Smooth muscle cell (in vitro differentiated cells): ENCODE measurements at regions not wholly inside any gene's neighbourhood (a gene's known extent, or its start where the extent isn't known, plus 50 kb on each side); places are given as distances from the start of the nearest gene placed in this dataset.
"Not testable (repeated sequence)": the region's sequence is repeated elsewhere in the genome, so short reads cannot be mapped to it uniquely, and the experiment has no call there.

Experiments used
- DNase-seq: peaks from one replicate; lab custom pipeline; 2025; ENCODE audit not compliant: unreplicated experiment; lab: John Stamatoyannopoulos, UW
- H2AFZ ChIP-seq: fragments of 200-600 bp; sonication (generic); 2 replicates; pipeline ENCODE4 v1.6.0; 2016; ENCODE audit warnings: antibody characterized with exemption, low read depth, mild to moderate bottlenecking
- H3F3A ChIP-seq: fragments of 200-600 bp; sonication (generic); 2 replicates; pipeline ENCODE4 v1.6.0; 2017; ENCODE audit warnings: antibody characterized with exemption, low read depth
- H3K27ac ChIP-seq: fragments of 200-600 bp; sonication (generic); 2 replicates; pipeline ENCODE4 v1.5.1; 2016; ENCODE audit warnings: low read depth, mild to moderate bottlenecking
- H3K27me3 ChIP-seq: fragments of 200-600 bp; sonication (generic); 2 replicates; pipeline ENCODE4 v1.6.1; 2016; ENCODE audit warnings: low read depth, mild to moderate bottlenecking
- H3K36me3 ChIP-seq: fragments of 200-600 bp; sonication (generic); 2 replicates; pipeline ENCODE4 v1.5.1; 2016; ENCODE audit warnings: low read depth
- H3K4me1 ChIP-seq: fragments of 200-600 bp; sonication (generic); 2 replicates; pipeline ENCODE4 v1.5.1; 2016; ENCODE audit warnings: low read depth
- H3K4me2 ChIP-seq: fragments of 200-600 bp; sonication (generic); 2 replicates; pipeline ENCODE4 v1.6.0; 2016; ENCODE audit warnings: mild to moderate bottlenecking
- H3K4me3 ChIP-seq: fragments of 200-600 bp; sonication (generic); 2 replicates; pipeline ENCODE4 v1.5.1; 2016; ENCODE audit warnings: mild to moderate bottlenecking
- H3K79me2 ChIP-seq: fragments of 200-600 bp; sonication (generic); 2 replicates; pipeline ENCODE4 v1.6.0; 2016; ENCODE audit warnings: low read depth, mild to moderate bottlenecking
- H3K9ac ChIP-seq: fragments of 200-600 bp; sonication (generic); 2 replicates; pipeline ENCODE4 v1.6.0; 2016; ENCODE audit warnings: low read depth
- H3K9me3 ChIP-seq: fragments of 200-600 bp; sonication (generic); replicated peaks from 2 replicates; pipeline ENCODE4 v1.5.1; 2016; ENCODE audit warnings: low read depth
- H4K20me1 ChIP-seq: fragments of 200-600 bp; sonication (generic); 2 replicates; pipeline ENCODE4 v1.6.0; 2016; ENCODE audit warnings: low read depth
- CTCF ChIP-seq: fragments of 200-600 bp; sonication (generic); IDR thresholded peaks from 2 replicates; pipeline ENCODE4 v1.5.1; 2017; ENCODE audit warnings: borderline replicate concordance, mild to moderate bottlenecking, antibody characterized with exemption; ENCODE audit not compliant: insufficient read depth, poor library complexity, severe bottlenecking
- WGBS: methylation state at CpG from one replicate; pipeline ENCODE4 v1.1.7; 2016; ENCODE audit warnings: low lambda C conversion rate; 5-methylcytosine and 5-hydroxymethylcytosine counted together

DNA sequence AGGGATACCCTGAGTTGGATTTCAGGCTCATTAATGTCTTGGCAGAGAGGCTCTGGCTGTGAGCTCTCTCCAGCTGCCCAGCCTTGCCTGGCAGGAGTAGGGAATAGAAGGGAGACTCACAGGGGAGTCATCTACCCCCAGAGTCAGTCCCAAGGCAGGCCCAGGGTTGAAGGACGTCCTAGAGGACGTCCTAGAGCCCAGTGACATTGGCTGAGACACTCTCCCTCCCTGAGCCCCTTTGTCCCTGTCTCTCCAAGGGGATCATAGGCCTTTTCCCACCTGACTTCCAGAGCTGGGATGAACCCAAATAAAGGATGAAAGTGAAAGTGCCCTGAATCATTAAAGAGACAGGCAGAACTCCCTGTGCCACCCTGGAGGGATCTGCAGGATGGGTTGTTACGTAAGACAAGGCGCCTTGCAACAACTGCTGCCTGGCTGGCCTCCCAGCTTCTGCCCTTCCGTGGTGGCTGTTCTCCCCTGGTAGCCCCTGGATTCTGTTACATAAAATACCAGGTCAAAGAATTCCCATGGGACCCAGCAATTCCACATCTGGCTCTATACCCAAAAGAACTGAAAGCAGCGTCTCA, 53.6 kb upstream of the SIRPA start:
- peak overlapping the region; percentile 61 for H3K27ac ChIP-seq
- H2AFZ ChIP-seq = no peak overlapping the region
- no peak for DNase-seq
- H3K9me3 ChIP-seq = no peaks in the 10 kb centered on the region
- H3K9ac ChIP-seq = no peak overlapping the region
- TF ChIP-seq CTCF = no peak
- no peaks in the 10 kb centered on the region for H4K20me1 ChIP-seq
- no peaks in the 10 kb centered on the region for H3K4me1 ChIP-seq
- H3K4me3 ChIP-seq = no peak overlapping the region
- no peaks in the 10 kb centered on the region for H3K79me2 ChIP-seq
- H3F3A ChIP-seq = peaks cover 6% of the 10 kb centered on the region
- H3K27me3 ChIP-seq = no peaks in the 10 kb centered on the region
- WGBS = 72% methylated on average over 6 of the region's 6 CpGs
- H3K4me2 ChIP-seq = no peak overlapping the region
- no peaks in the 10 kb centered on the region for H3K36me3 ChIP-seq

DNA sequence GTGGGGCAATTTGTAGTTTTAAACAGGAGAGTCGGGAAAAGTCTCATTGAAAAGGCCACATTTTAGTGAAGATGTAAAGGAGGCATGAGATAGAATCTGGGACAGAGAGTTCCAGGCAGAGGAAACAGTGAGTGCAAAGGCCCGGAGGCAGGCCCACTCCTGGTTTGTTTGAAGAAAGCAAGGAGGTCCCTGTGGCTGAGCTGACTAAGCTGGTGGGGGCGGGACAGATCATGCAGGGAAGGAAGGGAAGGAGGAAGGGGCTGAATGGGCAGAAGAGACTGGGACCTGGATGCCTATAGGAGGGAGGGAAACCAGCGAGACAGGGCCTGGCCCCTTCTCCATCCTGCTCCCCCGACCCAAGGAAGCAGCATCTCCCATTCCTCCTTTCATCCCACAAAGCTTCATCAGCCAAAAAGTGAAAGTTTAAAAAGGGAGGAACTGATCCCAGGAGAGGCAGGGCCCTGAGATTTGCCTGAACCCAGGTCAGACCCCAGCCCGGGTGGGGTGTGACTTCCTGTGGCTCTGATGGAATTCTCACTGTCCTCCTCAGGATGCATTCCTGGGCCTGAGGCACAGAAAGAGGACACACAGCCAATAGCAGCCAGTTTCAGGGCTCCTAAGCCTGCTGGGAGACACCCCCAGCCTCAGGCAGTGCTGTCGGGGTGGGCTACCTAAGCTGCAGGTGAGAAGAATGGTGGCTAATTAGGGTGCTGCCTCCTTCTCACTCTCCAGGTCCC, 54.2 kb upstream of the SIRPA start:
- no peak overlapping the region for H2AFZ ChIP-seq
- no peak overlapping the region for H3K9ac ChIP-seq
- H3K4me2 ChIP-seq = no peak overlapping the region
- H3K4me3 ChIP-seq = no peak overlapping the region
- H3K36me3 ChIP-seq = no peaks in the 10 kb centered on the region
- no peak for DNase-seq
- TF ChIP-seq CTCF = no peak
- peaks cover 6% of the 10 kb centered on the region for H3F3A ChIP-seq
- no peaks in the 10 kb centered on the region for H4K20me1 ChIP-seq
- no peaks in the 10 kb centered on the region for H3K79me2 ChIP-seq
- H3K27me3 ChIP-seq = no peaks in the 10 kb centered on the region
- no peaks in the 10 kb centered on the region for H3K4me1 ChIP-seq
- H3K27ac ChIP-seq = peak overlapping the region; percentile 61
- no peaks in the 10 kb centered on the region for H3K9me3 ChIP-seq
- WGBS = 59% methylated on average over 6 of the region's 7 CpGs

- not testable (repeated sequence) for H3K9me3 ChIP-seq, H4K20me1 ChIP-seq, H3K9ac ChIP-seq, H3K27me3 ChIP-seq, H3K4me3 ChIP-seq, H3F3A ChIP-seq, H3K79me2 ChIP-seq, DNase-seq, H3K4me1 ChIP-seq, H3K36me3 ChIP-seq, H2AFZ ChIP-seq, H3K4me2 ChIP-seq
- WGBS = 86% methylated on average over 23 of the region's 23 CpGs
- H3K27ac ChIP-seq = peak overlapping the region; percentile 62
Measured at GRCh38 chr20:1839376-1840317, 55.6 kb upstream of the SIRPA start.
